ENCODE measurements at regions not wholly inside any gene's neighbourhood (a gene's known extent, or its start where the extent isn't known, plus 50 kb on each side); places are given as distances from the start of the nearest gene placed in this dataset.

GRCh38 chr5:152171888-152172287 lies 233.2 kb downstream of the NMUR2 start:
- TF ChIP-seq CTCF (IDR thresholded peaks at IDR 0.05): no peak
- TF ChIP-seq POLR2A (IDR thresholded peaks at IDR 0.05): no peak

All from right lobe of liver (tissue), 4 donors.